ENCODE measurements at regions not wholly inside any gene's neighbourhood (a gene's known extent, or its start where the extent isn't known, plus 50 kb on each side); places are given as distances from the start of the nearest gene placed in this dataset.
"Not testable (repeated sequence)": the region's sequence is repeated elsewhere in the genome, so short reads cannot be mapped to it uniquely, and the experiment has no call there.

GRCh38 chr7:76681810-76682209 is 54.7 kb upstream of the POMZP3 start:
- not testable (repeated sequence) for H3K9me3 ChIP-seq (ENCODE audit: severe bottlenecking)

GRCh38 chr7:76679174-76679573 is 52.1 kb upstream of the POMZP3 start:
- H3K27me3 ChIP-seq (ENCODE audit: insufficient read depth, poor library complexity, severe bottlenecking); H3K9me3 ChIP-seq (ENCODE audit: severe bottlenecking); H3K27ac ChIP-seq (ENCODE audit: poor library complexity, severe bottlenecking); H3K36me3 ChIP-seq (ENCODE audit: low read depth); ATAC-seq (ENCODE audit: low read depth); DNase-seq (ENCODE audit: low spot score); H3K4me3 ChIP-seq (ENCODE audit: severe bottlenecking); H3K4me1 ChIP-seq (ENCODE audit: insufficient read depth, poor library complexity, severe bottlenecking): not testable (repeated sequence)

More at GRCh38 chr7:76681810-76682209, 54.7 kb upstream of the POMZP3 start:
- H3K4me1 ChIP-seq (ENCODE audit: insufficient read depth, poor library complexity, severe bottlenecking); H3K27ac ChIP-seq (ENCODE audit: poor library complexity, severe bottlenecking); H3K36me3 ChIP-seq (ENCODE audit: low read depth); H3K27me3 ChIP-seq (ENCODE audit: insufficient read depth, poor library complexity, severe bottlenecking); ATAC-seq (ENCODE audit: low read depth); H3K4me3 ChIP-seq (ENCODE audit: severe bottlenecking); DNase-seq (ENCODE audit: low spot score): not testable (repeated sequence)

GRCh38 chr7:76678500-76678899 is 51.4 kb upstream of the POMZP3 start:
- not testable (repeated sequence) for H3K36me3 ChIP-seq (ENCODE audit: low read depth); H3K27me3 ChIP-seq (ENCODE audit: insufficient read depth, poor library complexity, severe bottlenecking); H3K4me3 ChIP-seq (ENCODE audit: severe bottlenecking); ATAC-seq (ENCODE audit: low read depth); H3K27ac ChIP-seq (ENCODE audit: poor library complexity, severe bottlenecking); H3K4me1 ChIP-seq (ENCODE audit: insufficient read depth, poor library complexity, severe bottlenecking); DNase-seq (ENCODE audit: low spot score); H3K9me3 ChIP-seq (ENCODE audit: severe bottlenecking)

GRCh38 chr7:76676890-76677289 is 49.8 kb upstream of the POMZP3 start:
- not testable (repeated sequence) for H3K9me3 ChIP-seq (ENCODE audit: severe bottlenecking); H3K27ac ChIP-seq (ENCODE audit: poor library complexity, severe bottlenecking); H3K4me3 ChIP-seq (ENCODE audit: severe bottlenecking); ATAC-seq (ENCODE audit: low read depth); H3K4me1 ChIP-seq (ENCODE audit: insufficient read depth, poor library complexity, severe bottlenecking); DNase-seq (ENCODE audit: low spot score); H3K36me3 ChIP-seq (ENCODE audit: low read depth); H3K27me3 ChIP-seq (ENCODE audit: insufficient read depth, poor library complexity, severe bottlenecking)
